Neuronal stem cell (in vitro differentiated cells): ENCODE measurements at regions not wholly inside any gene's neighbourhood (a gene's known extent, or its start where the extent isn't known, plus 50 kb on each side); places are given as distances from the start of the nearest gene placed in this dataset.

Experiments used
- DNase-seq: peaks from one replicate; pipeline ENCODE4 v3.0.0-alpha.2; 2013; ENCODE audit warnings: low spot score
- H2AFZ ChIP-seq: one replicate; pipeline ENCODE4 v1.6.1; 2013; ENCODE audit warnings: mild to moderate bottlenecking, low read length, inconsistent platforms
- H2AK5ac ChIP-seq: 2 replicates; pipeline ENCODE4 v1.6.1; 2013; ENCODE audit warnings: low read depth, mild to moderate bottlenecking, inconsistent platforms, low read length, moderate library complexity, mixed read lengths
- H2BK120ac ChIP-seq: 2 replicates; pipeline ENCODE4 v1.6.1; 2013; ENCODE audit warnings: low read depth, mild to moderate bottlenecking, inconsistent platforms, low read length, moderate library complexity, mixed read lengths
- H2BK12ac ChIP-seq: one replicate; pipeline ENCODE4 v1.6.1; 2013; ENCODE audit warnings: low read length, inconsistent platforms
- H2BK15ac ChIP-seq: 2 replicates; pipeline ENCODE4 v1.6.1; 2013; ENCODE audit warnings: mild to moderate bottlenecking, low read length, inconsistent platforms, mixed read lengths
- H2BK5ac ChIP-seq: one replicate; pipeline ENCODE4 v1.6.1; 2013; ENCODE audit warnings: inconsistent platforms, mild to moderate bottlenecking, low read length, moderate library complexity
- H3K14ac ChIP-seq: one replicate; pipeline ENCODE4 v1.6.1; 2013; ENCODE audit warnings: low read length, inconsistent platforms
- H3K18ac ChIP-seq: 2 replicates; pipeline ENCODE4 v1.6.1; 2013; ENCODE audit warnings: low read length, inconsistent platforms
- H3K23ac ChIP-seq: 2 replicates; pipeline ENCODE4 v1.6.1; 2013; ENCODE audit warnings: low read depth, mild to moderate bottlenecking, mixed read lengths, low read length, inconsistent platforms; ENCODE audit not compliant: poor library complexity
- H3K27ac ChIP-seq: replicated peaks from 3 replicates; pipeline ENCODE4 v1.5.1; 2013; ENCODE audit warnings: low read length, inconsistent platforms
- H3K27me3 ChIP-seq, 3 experiments: 2 replicates each; pipeline ENCODE4 v1.6.1; 2013; ENCODE audit warnings: low read length in 3 of 3, mild to moderate bottlenecking in 2 of 3, inconsistent platforms in 1 of 3, low read depth in 1 of 3, mixed read lengths in 1 of 3, moderate library complexity in 1 of 3; ENCODE audit not compliant: control insufficient read depth in 3 of 3, insufficient read depth in 3 of 3
- H3K36me3 ChIP-seq, 2 donors: replicated peaks in 1 of 2; 2 replicates each; pipeline ENCODE4 v1.6.1; 2013; ENCODE audit warnings: low read length in 2 of 2; ENCODE audit not compliant: control insufficient read depth in 2 of 2, insufficient read depth in 2 of 2
- H3K4ac ChIP-seq: 2 replicates; pipeline ENCODE4 v1.6.1; 2013; ENCODE audit warnings: inconsistent platforms, mild to moderate bottlenecking, low read length, moderate library complexity
- H3K4me1 ChIP-seq, 2 donors: 1 replicate in 1 of 2; 2 replicates in 1 of 2; pipeline ENCODE4 v1.6.1; 2013; ENCODE audit warnings: low read length in 2 of 2, low read depth in 1 of 2; ENCODE audit not compliant: control insufficient read depth in 2 of 2, insufficient read depth in 1 of 2
- H3K4me2 ChIP-seq: one replicate; pipeline ENCODE4 v1.6.1; 2013; ENCODE audit warnings: mild to moderate bottlenecking, low read length, inconsistent platforms; ENCODE audit not compliant: insufficient read depth, poor library complexity, severe bottlenecking
- H3K4me3 ChIP-seq, 2 donors: 2 replicates each; pipeline ENCODE4 v1.5.1; 2013; ENCODE audit warnings: low read length in 2 of 2, mild to moderate bottlenecking in 2 of 2, inconsistent platforms in 1 of 2, moderate library complexity in 1 of 2
- H3K79me1 ChIP-seq: one replicate; pipeline ENCODE4 v1.6.1; 2013; ENCODE audit warnings: low read depth, mild to moderate bottlenecking, inconsistent platforms, low read length, moderate library complexity
- H3K9ac ChIP-seq: one replicate; pipeline ENCODE4 v1.6.1; 2013; ENCODE audit warnings: mild to moderate bottlenecking, low read depth, low read length, inconsistent platforms; ENCODE audit not compliant: poor library complexity
- H3K9me3 ChIP-seq, 2 donors: replicated peaks in 1 of 2; 2 replicates each; pipeline versions ENCODE3 to v1.6.1; 2013; ENCODE audit warnings: low read length in 2 of 2, mild to moderate bottlenecking in 2 of 2, inconsistent platforms in 1 of 2, low read depth in 1 of 2, mixed read lengths in 1 of 2, moderate library complexity in 1 of 2; ENCODE audit not compliant: control insufficient read depth in 2 of 2, insufficient read depth in 1 of 2
- H4K8ac ChIP-seq: one replicate; pipeline ENCODE4 v1.6.1; 2013; ENCODE audit warnings: low read depth, mild to moderate bottlenecking, inconsistent platforms, low read length, moderate library complexity
- H4K91ac ChIP-seq: one replicate; pipeline ENCODE4 v1.6.1; 2013; ENCODE audit warnings: low read length, low read depth, mild to moderate bottlenecking, inconsistent platforms; ENCODE audit not compliant: poor library complexity
- WGBS, 2 donors: extraction: QIAGEN DNeasy Blood & Tissue Kit; methylation state at CpG; one replicate each; pipeline ENCODE4 v1.1.7; 2013; ENCODE audit warnings: missing lambda C conversion rate in 2 of 2, mixed read lengths in 1 of 2; ENCODE audit not compliant: insufficient read length in 2 of 2, insufficient replicate concordance in 1 of 2; ENCODE audit errors: extremely low coverage in 2 of 2; 5-methylcytosine and 5-hydroxymethylcytosine counted together

DNA sequence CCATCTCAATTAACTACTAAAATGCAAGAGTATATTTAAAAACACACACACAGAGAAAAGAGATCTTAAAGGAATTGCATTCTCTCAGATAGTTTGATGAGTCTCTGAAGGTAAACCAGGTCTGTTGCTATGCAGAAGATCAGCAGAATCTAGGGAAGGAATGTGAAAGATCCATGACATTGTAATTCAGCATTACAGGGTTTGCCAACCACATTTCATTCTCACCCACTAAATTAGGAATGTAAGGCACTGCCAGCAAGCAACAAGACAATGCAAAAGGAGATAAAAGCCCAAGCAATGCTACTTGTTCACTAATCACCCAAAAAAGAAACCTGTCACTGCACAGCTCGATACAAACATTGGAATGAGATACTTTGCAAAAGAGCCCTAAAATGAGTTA, 106.3 kb downstream of the LRIG3 start:
- Histone ChIP-seq H2BK5ac (no peak overlapping the region), H3K9ac (no peak overlapping the region), H4K8ac (no peak overlapping the region), H3K79me1 (no peaks in the 10 kb centered on the region), H3K27ac (no peak overlapping the region), H3K4me2 (no peak overlapping the region), H3K4ac (no peak overlapping the region), H2BK120ac (no peak overlapping the region), H3K4me3 (no peak overlapping the region), H3K18ac (no peak overlapping the region), H3K14ac (no peak overlapping the region), H3K9me3 (peaks cover 0 to 1% of the 10 kb centered on the region in 2 donors), H3K27me3 (no peaks in the 10 kb centered on the region), H3K36me3 (no peaks in the 10 kb centered on the region), H2BK12ac (no peak overlapping the region), H3K23ac (no peak overlapping the region), H2AFZ (no peak overlapping the region), H4K91ac (no peak overlapping the region), H2BK15ac (no peak overlapping the region), H2AK5ac (no peak overlapping the region), H3K4me1 (peaks cover 7 to 16% of the 10 kb centered on the region in 2 donors)
- no peak for DNase-seq
- no CpG with 5 or more reads among the region's 1 CpG for WGBS, 2 donors

GRCh38 chr12:58815235-58815634, 105.1 kb downstream of the LRIG3 start:
- Histone ChIP-seq H2BK5ac (no peak overlapping the region), H3K9ac (no peak overlapping the region), H3K27me3 (no peaks in the 10 kb centered on the region), H3K79me1 (no peaks in the 10 kb centered on the region), H2BK15ac (no peak overlapping the region), H3K18ac (no peak overlapping the region), H3K36me3 (no peaks in the 10 kb centered on the region), H2AK5ac (no peak overlapping the region), H3K23ac (no peak overlapping the region), H3K4me2 (no peak overlapping the region), H3K4ac (no peak overlapping the region), H2BK120ac (no peak overlapping the region), H2AFZ (no peak overlapping the region), H3K14ac (no peak overlapping the region), H4K8ac (no peak overlapping the region), H4K91ac (no peak overlapping the region), H3K4me3 (no peak overlapping the region), H3K27ac (no peak overlapping the region), H2BK12ac (no peak overlapping the region), H3K4me1 (peaks cover 7 to 18% of the 10 kb centered on the region in 2 donors), H3K9me3 (peaks cover 0 to 1% of the 10 kb centered on the region in 2 donors)
- WGBS, 2 donors: no CpG with 5 or more reads among the region's 3 CpGs
- no peak for DNase-seq

DNA sequence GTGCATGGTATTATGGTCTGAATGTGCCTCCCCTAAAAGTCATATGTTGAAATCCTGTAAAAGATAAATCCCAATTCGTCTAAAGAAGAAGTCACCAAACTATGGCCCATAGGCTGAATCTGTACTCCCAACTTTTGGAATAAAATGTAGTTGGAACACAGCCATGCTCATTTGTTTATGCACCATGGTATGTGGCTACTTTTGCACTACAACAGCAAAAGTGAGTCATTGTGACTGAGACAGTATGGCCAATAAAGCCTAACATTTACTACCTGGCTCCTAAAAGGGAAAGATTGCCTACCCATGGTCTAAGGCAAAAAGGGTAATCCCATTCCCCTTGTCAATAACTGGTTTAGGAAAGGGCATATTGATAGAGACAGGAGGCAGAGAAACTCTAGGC, 101.8 kb downstream of the LRIG3 start:
- Histone ChIP-seq H2BK5ac (no peak overlapping the region), H2AK5ac (no peak overlapping the region), H2BK120ac (no peak overlapping the region), H3K36me3 (no peaks in the 10 kb centered on the region), H3K27ac (no peak overlapping the region), H3K4me2 (no peak overlapping the region), H2BK12ac (no peak overlapping the region), H3K23ac (no peak overlapping the region), H2BK15ac (no peak overlapping the region), H2AFZ (no peak overlapping the region), H3K27me3 (no peaks in the 10 kb centered on the region), H3K9ac (no peak overlapping the region), H3K9me3 (peaks cover 0 to 1% of the 10 kb centered on the region in 2 donors), H3K14ac (no peak overlapping the region), H3K4me1 (peaks cover 7 to 17% of the 10 kb centered on the region in 2 donors), H3K4ac (no peak overlapping the region), H4K8ac (no peak overlapping the region), H3K18ac (no peak overlapping the region), H3K4me3 (no peak overlapping the region), H3K79me1 (no peaks in the 10 kb centered on the region), H4K91ac (no peak overlapping the region)
- no peak for DNase-seq
- no CpG with 5 or more reads among the region's 1 CpG for WGBS, 2 donors

DNA sequence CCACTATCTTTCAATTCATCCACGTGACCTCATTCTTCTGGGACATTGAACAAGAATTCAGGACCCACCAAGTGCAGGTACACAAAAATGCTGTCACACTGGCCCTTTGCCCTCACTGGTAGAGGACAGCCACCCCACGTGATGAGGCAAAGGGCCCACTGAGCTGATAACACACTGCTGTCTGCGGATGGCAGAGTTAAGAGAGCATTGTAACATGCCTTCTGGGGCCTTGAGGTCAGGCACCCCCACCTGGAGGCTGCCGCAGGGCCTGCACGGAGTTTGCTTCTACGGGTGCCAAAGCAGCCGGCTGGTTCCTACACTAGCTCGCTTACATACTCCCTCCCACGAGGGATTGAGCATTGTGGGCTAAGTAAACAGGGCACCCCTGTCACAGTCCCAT, 101.0 kb downstream of the LRIG3 start:
- no peak overlapping the region for H3K4ac ChIP-seq
- H2BK120ac ChIP-seq: no peak overlapping the region
- H3K79me1 ChIP-seq: no peaks in the 10 kb centered on the region
- H3K36me3 ChIP-seq: no peaks in the 10 kb centered on the region
- H2BK12ac ChIP-seq: no peak overlapping the region
- no peak overlapping the region for H3K14ac ChIP-seq
- no CpG with 5 or more reads among the region's 9 CpGs for WGBS, 2 donors
- H3K4me1 ChIP-seq: peaks cover 4 to 9% of the 10 kb centered on the region in 2 donors
- no peaks in the 10 kb centered on the region for H3K27me3 ChIP-seq
- no peak overlapping the region for H3K4me3 ChIP-seq
- H2BK5ac ChIP-seq: no peak overlapping the region
- peak overlapping the region; percentile 11 for H3K18ac ChIP-seq
- no peak overlapping the region for H3K9ac ChIP-seq
- H3K27ac ChIP-seq: no peak overlapping the region
- H4K8ac ChIP-seq: no peak overlapping the region
- H3K23ac ChIP-seq: no peak overlapping the region
- no peak overlapping the region for H2AK5ac ChIP-seq
- no peak for DNase-seq
- no peak overlapping the region for H2BK15ac ChIP-seq
- H2AFZ ChIP-seq: peak overlapping the region; percentile 77
- no peak overlapping the region for H4K91ac ChIP-seq
- H3K4me2 ChIP-seq: no peak overlapping the region
- peaks cover 0 to 1% of the 10 kb centered on the region in 2 donors for H3K9me3 ChIP-seq
